Activated CD4-positive, alpha-beta memory T cell treated with anti-CD3 and anti-CD28 coated beads, Interleukin-2, amount 10 ng/mL, durations not matched to agents 7 days and 5 days (primary cell): ENCODE measurements at regions not wholly inside any gene's neighbourhood (a gene's known extent, or its start where the extent isn't known, plus 50 kb on each side); places are given as distances from the start of the nearest gene placed in this dataset.
"Not testable (repeated sequence)": the region's sequence is repeated elsewhere in the genome, so short reads cannot be mapped to it uniquely, and the experiment has no call there.

ENCODE experiments used
- CTCF ChIA-PET: fragments of 350-600 bp; sonication (Branson Sonifier 250); formaldehyde crosslinking; loops from one replicate; lab custom pipeline; 2021; ENCODE audit warnings: antibody characterized with exemption, inconsistent platforms; lab: Charles Lee
- POLR2A ChIA-PET: fragments of 350-600 bp; sonication (Branson Sonifier 250); formaldehyde crosslinking; loops from one replicate; lab custom pipeline; 2021; ENCODE audit warnings: antibody characterized with exemption; lab: Charles Lee
- DNase-seq: peaks from one replicate; pipeline ENCODE4 v3.0.0-alpha.2; 2020
- H3K27ac Mint-ChIP-seq: one replicate; pipeline ENCODE4 v1.8.0; 2021; ENCODE audit warnings: mild to moderate bottlenecking, mixed read lengths
- H3K27me3 Mint-ChIP-seq: one replicate; pipeline ENCODE4 v1.8.0; 2021; ENCODE audit warnings: mixed read lengths
- H3K36me3 Mint-ChIP-seq: one replicate; pipeline ENCODE4 v1.8.0; 2021; ENCODE audit warnings: low read depth, mixed read lengths
- H3K4me1 Mint-ChIP-seq: one replicate; pipeline ENCODE4 v1.8.0; 2021; ENCODE audit warnings: mixed read lengths
- H3K4me3 Mint-ChIP-seq: one replicate; pipeline ENCODE4 v1.8.0; 2021; ENCODE audit warnings: mild to moderate bottlenecking, mixed read lengths
- H3K9me3 Mint-ChIP-seq: one replicate; pipeline ENCODE4 v1.8.0; 2021; ENCODE audit warnings: mixed read lengths

DNA sequence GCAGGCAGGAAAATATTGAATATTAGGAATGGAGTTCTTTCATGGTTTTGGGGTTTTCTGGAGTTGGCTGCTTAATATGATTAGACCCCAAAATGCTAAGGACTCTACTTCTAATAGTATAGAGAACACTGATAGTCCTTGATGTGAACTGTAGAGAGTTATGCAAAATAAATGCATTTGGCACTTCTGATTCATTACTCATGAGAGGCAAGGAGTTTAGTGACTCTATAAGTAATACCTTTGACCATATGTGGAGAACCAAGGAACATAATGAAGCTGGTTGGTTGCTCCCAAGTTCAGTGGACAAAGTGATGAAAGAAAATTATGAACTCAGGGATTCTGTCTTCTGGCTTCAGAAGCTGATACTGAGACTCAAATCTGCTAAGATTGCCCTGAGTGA is 83.9 kb upstream of the RANBP6 start:
- CTCF ChIA-PET, H3K36me3 Mint-ChIP-seq, H3K4me1 Mint-ChIP-seq, H3K4me3 Mint-ChIP-seq, H3K27ac Mint-ChIP-seq, H3K9me3 Mint-ChIP-seq, H3K27me3 Mint-ChIP-seq, POLR2A ChIA-PET, DNase-seq: not testable (repeated sequence)

DNA sequence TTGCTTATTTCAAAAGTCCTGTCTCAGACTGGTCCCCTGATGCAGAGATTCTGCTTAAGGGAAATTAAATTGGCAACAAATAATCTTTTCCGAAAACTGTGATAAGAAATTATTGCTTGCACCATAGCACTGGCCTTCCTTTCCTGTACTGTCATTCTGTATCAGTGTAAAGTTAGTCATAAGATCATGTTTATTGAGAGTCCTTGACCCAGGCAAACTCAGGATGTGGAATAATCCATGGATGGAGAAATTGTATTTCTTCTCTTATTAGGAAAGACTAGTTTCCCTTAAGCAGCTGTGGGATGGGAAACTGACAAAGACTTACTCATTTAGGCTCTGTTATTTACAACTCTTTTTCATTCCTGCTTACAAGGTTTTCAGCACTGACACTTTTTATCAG is 83.0 kb upstream of the RANBP6 start:
- peaks cover 3% of the 10 kb centered on the region for H3K9me3 Mint-ChIP-seq
- POLR2A ChIA-PET: no interaction called here

DNA sequence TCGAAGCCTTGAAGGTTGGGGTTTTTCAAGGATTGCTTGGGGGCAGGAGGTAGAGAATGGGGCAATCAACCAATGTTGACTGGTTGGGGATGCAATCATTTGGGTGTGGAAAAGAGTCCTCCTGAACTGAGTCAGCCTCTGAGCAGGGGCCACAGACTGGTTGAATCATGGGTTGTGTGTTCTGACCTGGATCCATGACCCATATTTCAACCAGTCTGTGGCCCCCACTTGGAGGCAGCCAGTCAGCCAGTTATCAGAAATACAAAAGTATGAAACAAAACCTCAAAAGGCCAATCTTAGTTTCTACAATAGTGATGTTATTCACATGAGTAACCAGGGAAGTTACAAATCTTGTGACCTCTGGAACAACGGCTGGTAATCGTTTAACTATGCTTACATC is 81.4 kb upstream of the RANBP6 start:
- ChIA-PET POLR2A (no interaction called here), CTCF (no interaction called here)
- no peaks in the 10 kb centered on the region for H3K36me3 Mint-ChIP-seq
- no peaks in the 10 kb centered on the region for H3K4me1 Mint-ChIP-seq
- no peak for DNase-seq
- peaks cover 8% of the 10 kb centered on the region for H3K27me3 Mint-ChIP-seq
- H3K27ac Mint-ChIP-seq: no peak overlapping the region
- no peak overlapping the region for H3K4me3 Mint-ChIP-seq
- H3K9me3 Mint-ChIP-seq: peaks cover 3% of the 10 kb centered on the region

More for the DNA sequence above, 83.0 kb upstream of the RANBP6 start:
- Mint-ChIP-seq H3K27ac (no peak overlapping the region), H3K4me3 (no peak overlapping the region), H3K27me3 (peaks cover 4% of the 10 kb centered on the region), H3K4me1 (peaks cover 4% of the 10 kb centered on the region), H3K36me3 (no peaks in the 10 kb centered on the region)
- CTCF ChIA-PET: no interaction called here
- DNase-seq: no peak

DNA sequence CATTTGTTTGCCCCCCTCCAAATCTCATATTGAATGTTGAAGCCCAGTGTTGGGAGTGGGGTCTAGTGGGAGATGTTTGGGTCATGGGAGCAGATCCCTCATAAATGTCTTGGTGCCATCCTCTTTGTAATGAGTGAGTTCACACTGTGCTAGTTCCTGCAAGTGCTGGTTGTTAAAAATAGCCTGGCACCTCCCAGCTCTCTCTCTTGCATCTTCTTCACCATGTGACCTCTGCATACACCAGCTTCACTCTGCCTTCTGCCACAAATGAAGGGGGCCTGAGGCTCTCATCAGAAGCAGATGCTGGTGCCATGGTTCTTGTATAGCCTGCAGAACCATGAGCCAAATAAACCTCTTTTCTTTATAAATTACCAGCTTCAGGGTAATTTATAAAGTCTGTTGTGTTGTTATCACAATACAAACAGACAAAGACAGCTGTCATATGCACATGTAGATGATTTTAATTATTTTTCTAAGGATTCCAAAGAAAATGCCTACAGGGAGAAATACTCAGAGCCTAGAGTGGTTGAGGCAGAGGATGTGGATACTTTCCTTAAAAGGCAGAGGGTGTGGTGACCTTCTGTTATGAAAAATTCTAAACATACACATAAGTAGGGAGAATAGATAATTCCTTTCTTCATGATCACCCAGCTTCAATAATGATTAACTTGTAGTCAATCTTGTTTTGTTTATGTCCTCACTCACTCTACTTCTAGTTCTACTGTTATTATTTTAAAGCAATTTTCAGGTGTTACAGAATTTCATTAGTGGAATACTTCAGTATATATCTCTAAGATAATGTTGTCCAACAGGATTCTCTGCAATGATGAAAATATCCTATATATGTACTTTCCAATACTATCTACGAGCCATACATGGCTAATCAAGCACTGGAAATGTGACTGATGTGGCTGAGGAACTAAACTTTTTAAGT is 75.1 kb upstream of the RANBP6 start:
- Mint-ChIP-seq H3K9me3 (peaks cover under 1% of the 10 kb centered on the region), H3K27me3 (peaks cover 4% of the 10 kb centered on the region), H3K4me1 (no peaks in the 10 kb centered on the region), H3K36me3 (no peaks in the 10 kb centered on the region), H3K4me3 (no peak overlapping the region), H3K27ac (no peak overlapping the region)
- ChIA-PET POLR2A (no interaction called here), CTCF (no interaction called here)
- no peak for DNase-seq

DNA sequence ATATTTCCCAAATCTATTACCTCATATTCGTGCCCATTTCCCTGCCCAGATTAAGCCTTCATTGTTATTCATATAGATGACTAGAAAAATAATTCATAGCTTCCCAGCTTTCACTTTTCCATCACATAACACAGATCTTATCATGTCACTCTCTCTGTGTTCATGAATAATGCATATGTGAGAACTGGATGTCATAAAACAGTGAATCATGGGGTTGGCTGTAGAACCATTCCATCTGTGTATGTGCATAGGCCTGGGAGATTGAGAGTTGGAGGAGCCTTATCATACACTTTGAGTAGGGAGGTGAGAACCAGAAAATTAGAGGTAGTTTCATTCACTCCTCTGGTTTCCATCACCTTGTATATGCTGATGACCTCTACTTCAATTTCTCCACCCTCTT is 73.9 kb upstream of the RANBP6 start:
- POLR2A ChIA-PET: no interaction called here

DNA sequence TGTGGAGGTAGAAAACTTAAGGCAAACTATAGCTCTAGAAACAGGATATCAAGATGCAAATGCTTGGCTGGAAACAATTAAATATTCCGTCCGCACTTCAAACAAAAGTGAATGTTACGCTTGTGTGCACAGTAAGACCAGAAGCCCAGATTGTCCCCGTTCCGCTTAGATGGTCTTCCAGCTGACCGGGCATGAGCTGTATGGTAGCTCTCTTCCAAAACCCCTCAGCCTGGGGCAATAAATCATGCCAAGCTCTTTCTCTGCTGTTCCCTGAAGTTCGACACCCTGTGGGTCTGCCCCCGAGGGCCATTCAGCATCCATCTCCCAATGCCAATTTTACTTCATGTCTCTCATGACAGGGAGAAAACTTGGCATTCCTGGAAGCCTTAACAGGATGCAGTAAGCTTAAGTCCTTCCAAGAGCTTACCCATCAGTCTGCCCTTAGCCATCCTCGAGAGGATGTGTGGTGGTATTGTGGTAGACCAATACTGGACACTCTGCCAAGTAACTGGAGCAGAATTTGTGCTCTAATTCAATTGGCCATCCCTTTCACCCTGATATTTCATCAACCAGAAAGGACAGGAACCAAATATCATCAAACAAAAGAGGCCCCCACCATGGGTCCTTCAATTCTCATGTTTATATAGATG is 70.7 kb upstream of the RANBP6 start:
- Mint-ChIP-seq H3K27me3 (no peaks in the 10 kb centered on the region), H3K4me1 (no peaks in the 10 kb centered on the region), H3K27ac (no peak overlapping the region), H3K4me3 (no peak overlapping the region), H3K36me3 (no peaks in the 10 kb centered on the region), H3K9me3 (no peaks in the 10 kb centered on the region)
- DNase-seq: no peak
- POLR2A ChIA-PET: no interaction called here
- CTCF ChIA-PET: no interaction called here

More for the DNA sequence above, 73.9 kb upstream of the RANBP6 start:
- H3K27ac Mint-ChIP-seq: no peak overlapping the region
- no peaks in the 10 kb centered on the region for H3K4me1 Mint-ChIP-seq
- H3K4me3 Mint-ChIP-seq: no peak overlapping the region
- peaks cover 4% of the 10 kb centered on the region for H3K27me3 Mint-ChIP-seq
- CTCF ChIA-PET: interaction anchor here (0.5 kb wide), 1 partner anchor 104 kb away, joined by 3 read pairs; no protein-coding TSS in a partner anchor
- DNase-seq: no peak
- no peaks in the 10 kb centered on the region for H3K36me3 Mint-ChIP-seq
- H3K9me3 Mint-ChIP-seq: no peaks in the 10 kb centered on the region

DNA sequence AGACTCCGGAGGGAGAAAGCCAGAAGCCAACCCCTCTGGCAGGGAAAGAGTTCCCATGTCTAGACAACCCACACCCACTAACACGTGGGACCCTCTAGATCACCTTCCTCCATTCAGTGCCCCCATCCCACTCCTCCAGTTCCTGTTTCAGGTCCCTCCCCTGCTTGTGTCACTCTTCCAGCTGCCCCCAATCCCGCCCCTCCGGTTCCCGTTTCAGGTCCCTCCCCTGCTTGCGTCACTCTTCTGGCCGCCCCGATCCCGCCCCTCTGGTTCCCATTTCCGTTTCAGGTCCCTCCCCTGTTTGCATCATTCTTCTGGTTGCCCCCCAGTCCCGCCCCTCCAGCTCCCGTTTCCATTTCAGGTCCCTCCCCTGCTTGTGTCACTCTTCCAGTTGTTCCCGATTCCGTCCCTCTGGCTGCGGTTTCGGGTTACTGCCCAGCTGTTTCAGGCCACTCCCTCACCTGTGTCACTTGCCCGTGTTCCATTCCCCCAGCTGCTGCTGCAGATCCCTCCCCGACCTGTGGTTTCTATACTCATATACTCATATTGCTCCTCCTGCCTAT is 64.8 kb upstream of the RANBP6 start:
- CTCF ChIA-PET: interaction anchor here (0.6 to 1.1 kb wide), 4 partner anchors 17 to 1943 kb away, joined by 3 read pairs; no protein-coding TSS in a partner anchor
- Mint-ChIP-seq H3K27me3 (peaks cover 9% of the 10 kb centered on the region), H3K4me1 (peaks cover 3% of the 10 kb centered on the region), H3K4me3 (peak overlapping the region; percentile 56), H3K36me3 (no peaks in the 10 kb centered on the region), H3K27ac (no peak overlapping the region), H3K9me3 (no peaks in the 10 kb centered on the region)
- POLR2A ChIA-PET: no interaction called here
- DNase-seq: peak; percentile 43

DNA sequence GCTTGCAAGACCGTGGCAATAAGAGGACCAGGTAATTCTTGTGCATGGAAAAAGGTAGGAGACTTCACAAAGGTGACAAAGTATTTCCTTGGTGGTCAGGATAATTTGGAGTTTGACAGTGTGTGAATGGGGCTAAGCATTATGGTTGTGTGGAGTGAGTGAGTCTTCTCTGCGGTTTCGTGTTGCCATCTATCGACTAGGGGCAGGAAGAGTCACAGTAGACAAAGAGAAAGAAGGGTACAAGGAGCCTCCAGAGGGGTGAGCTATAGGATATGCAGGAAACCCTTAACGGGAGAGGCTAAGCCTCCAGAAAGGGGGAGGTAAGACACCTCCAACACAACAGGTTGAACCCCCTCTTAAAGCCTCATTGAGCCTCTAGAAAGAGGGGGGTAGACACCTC is 64.0 kb upstream of the RANBP6 start:
- DNase-seq: no peak
- no peaks in the 10 kb centered on the region for H3K9me3 Mint-ChIP-seq
- no peak overlapping the region for H3K4me3 Mint-ChIP-seq
- H3K4me1 Mint-ChIP-seq: peaks cover 3% of the 10 kb centered on the region
- ChIA-PET CTCF (interaction anchor here (1.1 kb wide), 1 partner anchor 25 kb away, joined by 3 read pairs; no protein-coding TSS in a partner anchor), POLR2A (no interaction called here)
- H3K36me3 Mint-ChIP-seq: no peaks in the 10 kb centered on the region
- H3K27me3 Mint-ChIP-seq: peaks cover 9% of the 10 kb centered on the region
- H3K27ac Mint-ChIP-seq: no peak overlapping the region

DNA sequence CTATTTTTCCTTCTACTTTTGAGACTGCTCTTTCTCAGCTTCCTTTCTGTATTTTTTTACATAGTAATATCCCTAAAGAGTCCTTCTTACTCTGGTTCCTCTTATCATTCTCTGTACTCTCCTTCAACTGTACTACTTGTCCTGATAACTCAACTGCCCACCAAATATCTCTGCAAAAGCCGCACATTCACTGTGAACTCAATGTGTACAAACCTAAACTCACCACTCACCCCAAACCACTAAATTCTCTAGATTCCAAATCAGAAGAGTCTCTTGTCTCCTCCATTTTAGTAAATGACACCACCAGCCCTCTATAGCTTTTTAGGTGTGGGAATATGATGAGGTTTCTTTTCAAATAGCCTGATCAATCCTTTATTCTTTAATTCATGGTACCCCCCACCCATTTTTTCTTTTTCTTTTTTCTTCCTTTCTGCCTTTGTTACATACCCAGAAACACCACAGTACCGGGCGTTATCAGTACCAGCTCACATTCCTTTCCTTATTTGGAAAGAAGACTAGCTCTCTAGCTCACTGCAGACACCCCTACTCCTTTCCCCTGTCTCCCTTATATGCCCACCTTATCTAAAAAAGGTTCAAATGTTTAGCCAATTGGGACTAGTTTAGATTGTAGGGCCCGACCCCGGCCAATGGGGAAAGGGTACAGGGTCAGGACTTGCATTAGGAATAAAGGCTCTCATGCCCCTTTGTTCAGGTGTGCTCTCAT is 63.1 kb upstream of the RANBP6 start:
- no peak overlapping the region for H3K4me3 Mint-ChIP-seq
- POLR2A ChIA-PET: no interaction called here
- CTCF ChIA-PET: no interaction called here

DNA sequence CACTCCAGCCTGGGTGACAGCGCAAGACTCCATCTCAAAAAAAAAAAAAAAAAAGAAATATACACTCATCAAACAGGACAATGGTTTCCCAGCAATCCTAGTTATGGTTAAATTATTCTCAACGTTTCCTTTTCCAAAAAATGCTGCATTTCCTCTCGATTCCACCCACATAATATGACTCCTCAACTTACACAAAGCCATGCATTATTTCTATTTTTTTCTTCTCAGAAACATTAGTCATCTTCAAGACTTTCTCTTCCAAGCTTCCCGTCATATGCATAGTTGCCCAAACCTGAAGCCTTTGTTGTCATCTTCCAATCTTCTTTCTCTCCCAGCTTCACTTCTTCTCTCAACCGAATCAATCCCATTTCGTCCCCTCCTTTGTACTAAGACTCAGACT is 61.4 kb upstream of the RANBP6 start:
- Mint-ChIP-seq H3K4me1 (peaks cover 3% of the 10 kb centered on the region), H3K9me3 (no peaks in the 10 kb centered on the region), H3K27me3 (peaks cover 9% of the 10 kb centered on the region), H3K27ac (no peak overlapping the region), H3K4me3 (no peak overlapping the region), H3K36me3 (no peaks in the 10 kb centered on the region)
- POLR2A ChIA-PET: no interaction called here
- CTCF ChIA-PET: interaction anchor here (2.8 kb wide), 1 partner anchor 23 kb away, joined by 7 read pairs; no protein-coding TSS in a partner anchor
- no peak for DNase-seq

More for the DNA sequence above, 63.1 kb upstream of the RANBP6 start:
- DNase-seq: no peak
- H3K27me3 Mint-ChIP-seq: peaks cover 9% of the 10 kb centered on the region
- no peak overlapping the region for H3K27ac Mint-ChIP-seq
- H3K4me1 Mint-ChIP-seq: peaks cover 3% of the 10 kb centered on the region
- H3K36me3 Mint-ChIP-seq: no peaks in the 10 kb centered on the region
- H3K9me3 Mint-ChIP-seq: no peaks in the 10 kb centered on the region

DNA sequence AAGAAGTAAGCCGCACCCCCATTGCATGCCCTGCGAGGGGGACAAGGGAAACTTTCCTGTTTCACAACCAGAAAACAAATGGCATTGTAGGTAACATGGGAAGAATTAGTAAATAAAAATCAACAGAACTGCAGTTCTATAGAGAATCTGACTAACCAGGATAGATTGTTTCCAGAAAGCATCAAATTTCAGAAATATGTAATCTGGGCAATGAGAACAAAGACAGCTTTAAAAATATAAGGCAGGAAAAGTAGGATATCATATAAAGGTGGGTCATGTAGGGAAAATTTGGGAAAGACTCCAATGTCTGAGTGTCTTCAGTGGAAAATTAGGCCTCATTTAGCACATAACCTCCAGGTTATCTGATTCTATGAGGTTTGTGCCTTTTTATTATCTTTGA is 58.3 kb upstream of the RANBP6 start:
- no peak overlapping the region for H3K27ac Mint-ChIP-seq
- peaks cover 2% of the 10 kb centered on the region for H3K9me3 Mint-ChIP-seq
- no peak for DNase-seq
- ChIA-PET POLR2A (interaction anchor here (0.6 kb wide), 1 partner anchor 342 kb away, joined by 3 read pairs; no protein-coding TSS in a partner anchor), CTCF (no interaction called here)
- no peaks in the 10 kb centered on the region for H3K36me3 Mint-ChIP-seq
- H3K4me1 Mint-ChIP-seq: peaks cover 10% of the 10 kb centered on the region
- no peak overlapping the region for H3K4me3 Mint-ChIP-seq
- peaks cover 5% of the 10 kb centered on the region for H3K27me3 Mint-ChIP-seq

DNA sequence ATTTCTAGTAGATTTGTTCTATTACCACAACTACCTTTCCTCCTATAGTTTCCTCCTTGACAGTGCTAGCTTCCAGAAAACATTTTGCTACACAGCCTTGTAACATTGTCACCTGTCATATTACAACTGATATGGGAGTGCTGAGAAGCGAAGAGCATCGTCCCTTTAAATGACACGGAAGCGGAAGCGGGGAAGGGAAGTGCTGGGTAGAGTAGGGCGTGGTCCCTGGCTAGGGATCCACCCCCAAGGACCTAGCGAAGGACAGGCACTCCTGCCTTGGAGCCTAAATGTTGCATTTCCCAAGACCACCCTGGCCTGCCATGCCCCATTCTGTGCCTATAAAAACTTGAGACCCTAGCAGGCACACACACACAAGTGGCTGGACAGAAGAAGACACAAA is 57.4 kb upstream of the RANBP6 start:
- no peak overlapping the region for H3K27ac Mint-ChIP-seq

More for the DNA sequence above, 57.4 kb upstream of the RANBP6 start:
- DNase-seq: no peak
- H3K4me1 Mint-ChIP-seq: peaks cover 16% of the 10 kb centered on the region
- peaks cover 2% of the 10 kb centered on the region for H3K9me3 Mint-ChIP-seq
- POLR2A ChIA-PET: no interaction called here
- CTCF ChIA-PET: interaction anchor here (0.9 to 2.6 kb wide), 2 partner anchors 204 to 233 kb away, joined by 3 to 6 read pairs; no protein-coding TSS in a partner anchor
- H3K4me3 Mint-ChIP-seq: no peak overlapping the region
- H3K27me3 Mint-ChIP-seq: no peaks in the 10 kb centered on the region
- H3K36me3 Mint-ChIP-seq: no peaks in the 10 kb centered on the region
